Neural crest cell (in vitro differentiated cells): ENCODE measurements at regions not wholly inside any gene's neighbourhood (a gene's known extent, or its start where the extent isn't known, plus 50 kb on each side); places are given as distances from the start of the nearest gene placed in this dataset.

Experiments
- DNase-seq: peaks from one replicate; pipeline ENCODE4 v3.0.0; 2021; ENCODE audit warnings: low read depth, mixed read lengths, low spot score
- H3K27ac Mint-ChIP-seq: one replicate; pipeline ENCODE4 v1.8.0; 2021; ENCODE audit warnings: mild to moderate bottlenecking, mixed read lengths; ENCODE audit not compliant: unreplicated experiment
- H3K27me3 Mint-ChIP-seq: 2 replicates; pipeline ENCODE4 v1.8.0; 2021; ENCODE audit warnings: low read depth, mild to moderate bottlenecking, mixed read lengths
- H3K36me3 Mint-ChIP-seq: 2 replicates; pipeline ENCODE4 v1.8.0; 2021; ENCODE audit warnings: low read depth, mild to moderate bottlenecking, mixed read lengths
- H3K4me1 Mint-ChIP-seq: 2 replicates; pipeline ENCODE4 v1.8.0; 2021; ENCODE audit warnings: mixed read lengths
- H3K4me3 Mint-ChIP-seq: one replicate; pipeline ENCODE4 v1.8.0; 2021; ENCODE audit warnings: mild to moderate bottlenecking, mixed read lengths
- H3K9me3 Mint-ChIP-seq: 2 replicates; pipeline ENCODE4 v1.8.0; 2021; ENCODE audit warnings: mixed read lengths
- TF ChIP-seq, protein P1 (sequence below): fragments of 200-600 bp; sonication (generic); conservative IDR thresholded peaks from 2 replicates; pipeline ENCODE4 v1.5.0; 2021; ENCODE audit warnings: antibody characterized with exemption, mild to moderate bottlenecking

- Mint-ChIP-seq H3K9me3 (peaks cover 3% of the 10 kb centered on the region), H3K27ac (no peak overlapping the region), H3K36me3 (no peaks in the 10 kb centered on the region), H3K4me1 (peaks cover 4% of the 10 kb centered on the region), H3K4me3 (no peak overlapping the region), H3K27me3 (peaks cover 16% of the 10 kb centered on the region)
- TF ChIP-seq, protein P1, sequence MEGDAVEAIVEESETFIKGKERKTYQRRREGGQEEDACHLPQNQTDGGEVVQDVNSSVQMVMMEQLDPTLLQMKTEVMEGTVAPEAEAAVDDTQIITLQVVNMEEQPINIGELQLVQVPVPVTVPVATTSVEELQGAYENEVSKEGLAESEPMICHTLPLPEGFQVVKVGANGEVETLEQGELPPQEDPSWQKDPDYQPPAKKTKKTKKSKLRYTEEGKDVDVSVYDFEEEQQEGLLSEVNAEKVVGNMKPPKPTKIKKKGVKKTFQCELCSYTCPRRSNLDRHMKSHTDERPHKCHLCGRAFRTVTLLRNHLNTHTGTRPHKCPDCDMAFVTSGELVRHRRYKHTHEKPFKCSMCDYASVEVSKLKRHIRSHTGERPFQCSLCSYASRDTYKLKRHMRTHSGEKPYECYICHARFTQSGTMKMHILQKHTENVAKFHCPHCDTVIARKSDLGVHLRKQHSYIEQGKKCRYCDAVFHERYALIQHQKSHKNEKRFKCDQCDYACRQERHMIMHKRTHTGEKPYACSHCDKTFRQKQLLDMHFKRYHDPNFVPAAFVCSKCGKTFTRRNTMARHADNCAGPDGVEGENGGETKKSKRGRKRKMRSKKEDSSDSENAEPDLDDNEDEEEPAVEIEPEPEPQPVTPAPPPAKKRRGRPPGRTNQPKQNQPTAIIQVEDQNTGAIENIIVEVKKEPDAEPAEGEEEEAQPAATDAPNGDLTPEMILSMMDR = no peak
- DNase-seq = no peak
These were observed 112.9 kb downstream of the SAMD9 start for GRCh38 chr7:93004906-93005305.

DNA sequence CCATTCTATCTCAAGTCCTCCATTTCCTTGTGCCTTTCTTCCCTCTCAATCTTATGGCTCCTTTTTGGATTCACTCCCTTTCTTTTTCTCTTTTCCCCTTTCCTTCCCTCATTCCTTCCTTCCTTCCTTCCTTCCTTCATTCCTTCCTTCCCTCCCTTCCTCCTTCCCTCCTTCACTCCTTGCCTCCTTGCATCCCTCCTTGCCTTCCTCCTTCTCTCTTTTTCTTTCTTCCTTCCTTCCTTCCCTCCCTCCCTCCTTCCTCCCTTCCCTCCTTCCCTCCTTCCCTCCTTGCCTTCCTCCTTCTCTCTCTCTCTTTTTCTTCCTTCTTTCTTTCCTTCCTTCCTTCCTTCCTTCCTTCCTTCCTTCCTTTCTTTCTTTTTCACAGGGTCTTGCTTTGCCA is 120.1 kb downstream of the SAMD9 start:
- H3K27me3 Mint-ChIP-seq = peaks cover 14% of the 10 kb centered on the region
- TF ChIP-seq, protein P1 = no peak
- no peaks in the 10 kb centered on the region for H3K9me3 Mint-ChIP-seq
- H3K36me3 Mint-ChIP-seq = no peaks in the 10 kb centered on the region
- H3K4me3 Mint-ChIP-seq = no peak overlapping the region
- H3K27ac Mint-ChIP-seq = no peak overlapping the region
- DNase-seq = no peak
- no peaks in the 10 kb centered on the region for H3K4me1 Mint-ChIP-seq

- no peak overlapping the region for H3K4me3 Mint-ChIP-seq
- H3K27me3 Mint-ChIP-seq = peaks cover 14% of the 10 kb centered on the region
- H3K36me3 Mint-ChIP-seq = no peaks in the 10 kb centered on the region
- no peaks in the 10 kb centered on the region for H3K9me3 Mint-ChIP-seq
- no peaks in the 10 kb centered on the region for H3K4me1 Mint-ChIP-seq
- TF ChIP-seq, protein P1 = no peak
- H3K27ac Mint-ChIP-seq = no peak overlapping the region
- DNase-seq = no peak
These were observed 120.6 kb downstream of the SAMD9 start for GRCh38 chr7:92997152-92997551.

- no peak overlapping the region for H3K27ac Mint-ChIP-seq
- no peaks in the 10 kb centered on the region for H3K36me3 Mint-ChIP-seq
- H3K4me1 Mint-ChIP-seq = no peaks in the 10 kb centered on the region
- H3K4me3 Mint-ChIP-seq = no peak overlapping the region
- H3K9me3 Mint-ChIP-seq = no peaks in the 10 kb centered on the region
- TF ChIP-seq, protein P1 = no peak
- no peak for DNase-seq
- peaks cover 12% of the 10 kb centered on the region for H3K27me3 Mint-ChIP-seq
These were observed 122.9 kb downstream of the SAMD9 start for GRCh38 chr7:92994901-92995300.

GRCh38 chr7:92992932-92993331 is 124.8 kb downstream of the SAMD9 start:
- no peaks in the 10 kb centered on the region for H3K36me3 Mint-ChIP-seq
- H3K9me3 Mint-ChIP-seq = no peaks in the 10 kb centered on the region
- no peaks in the 10 kb centered on the region for H3K27me3 Mint-ChIP-seq
- TF ChIP-seq, protein P1 = no peak
- no peak overlapping the region for H3K4me3 Mint-ChIP-seq
- H3K4me1 Mint-ChIP-seq = no peaks in the 10 kb centered on the region
- no peak overlapping the region for H3K27ac Mint-ChIP-seq
- no peak for DNase-seq

GRCh38 chr7:92992483-92992882 is 125.3 kb downstream of the SAMD9 start:
- H3K27me3 Mint-ChIP-seq = no peaks in the 10 kb centered on the region
- H3K27ac Mint-ChIP-seq = no peak overlapping the region
- H3K9me3 Mint-ChIP-seq = no peaks in the 10 kb centered on the region
- H3K4me3 Mint-ChIP-seq = no peak overlapping the region
- no peaks in the 10 kb centered on the region for H3K36me3 Mint-ChIP-seq
- H3K4me1 Mint-ChIP-seq = no peaks in the 10 kb centered on the region
- TF ChIP-seq, protein P1 = no peak
- no peak for DNase-seq
